D721Med (cell line): ENCODE measurements at regions not wholly inside any gene's neighbourhood (a gene's known extent, or its start where the extent isn't known, plus 50 kb on each side); places are given as distances from the start of the nearest gene placed in this dataset.

Experiments
- DNase-seq: peaks from one replicate; pipeline ENCODE4 v3.0.0; 2011; ENCODE audit warnings: low spot score; ENCODE audit not compliant: insufficient read length
- FAIRE-seq: peaks from 2 replicates; lab custom pipeline; 2011; peaks lifted over from hg19 to GRCh38; lab: Jason Lieb, UNC
- TF ChIP-seq, protein P1 (sequence below): IDR thresholded peaks from 2 replicates; pipeline ENCODE4 v1.5.1; 2012; ENCODE audit warnings: mild to moderate bottlenecking, control low read depth; ENCODE audit not compliant: insufficient read depth; ENCODE audit errors: missing control alignments

DNA sequence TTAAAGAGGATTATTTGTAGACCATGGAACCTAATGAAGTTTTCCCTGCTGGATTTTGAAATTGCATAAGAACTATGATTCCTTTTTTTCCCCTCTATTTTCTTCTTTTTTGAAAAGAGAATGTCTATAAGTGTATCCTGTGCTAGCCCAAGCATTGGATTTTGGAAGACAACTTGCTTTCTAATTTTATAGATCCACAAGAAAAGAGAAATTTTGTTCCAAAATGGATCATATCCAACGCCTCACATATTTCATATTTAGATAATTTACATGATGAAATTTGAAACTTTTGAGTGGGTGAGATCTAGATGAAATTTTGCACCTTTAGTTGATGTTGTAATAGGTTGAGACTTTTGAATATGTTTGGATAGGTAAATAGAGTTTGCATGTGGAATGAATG is 978.7 kb downstream of the MRPL39 start:
- FAIRE-seq: no peak

DNA sequence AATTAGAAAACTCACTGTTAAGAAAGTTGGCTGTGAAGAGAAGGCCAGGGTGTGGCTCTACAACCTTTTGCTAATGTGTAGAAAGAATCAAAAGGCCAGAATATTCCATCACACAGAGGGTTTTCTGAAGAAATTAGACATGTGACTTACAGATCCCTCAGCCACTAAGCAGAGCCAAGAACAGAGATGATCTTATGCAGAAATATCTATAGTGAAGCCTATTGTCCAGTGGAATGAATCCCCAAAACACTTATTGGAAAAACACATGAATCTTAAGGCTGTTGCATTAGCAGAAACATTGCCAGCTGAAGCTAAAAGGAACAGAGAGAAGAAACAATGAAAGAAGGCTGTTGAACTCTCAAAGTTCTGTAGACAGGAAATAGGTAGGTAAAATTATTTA is 979.2 kb downstream of the MRPL39 start:
- FAIRE-seq: no peak
- TF ChIP-seq, protein P1, sequence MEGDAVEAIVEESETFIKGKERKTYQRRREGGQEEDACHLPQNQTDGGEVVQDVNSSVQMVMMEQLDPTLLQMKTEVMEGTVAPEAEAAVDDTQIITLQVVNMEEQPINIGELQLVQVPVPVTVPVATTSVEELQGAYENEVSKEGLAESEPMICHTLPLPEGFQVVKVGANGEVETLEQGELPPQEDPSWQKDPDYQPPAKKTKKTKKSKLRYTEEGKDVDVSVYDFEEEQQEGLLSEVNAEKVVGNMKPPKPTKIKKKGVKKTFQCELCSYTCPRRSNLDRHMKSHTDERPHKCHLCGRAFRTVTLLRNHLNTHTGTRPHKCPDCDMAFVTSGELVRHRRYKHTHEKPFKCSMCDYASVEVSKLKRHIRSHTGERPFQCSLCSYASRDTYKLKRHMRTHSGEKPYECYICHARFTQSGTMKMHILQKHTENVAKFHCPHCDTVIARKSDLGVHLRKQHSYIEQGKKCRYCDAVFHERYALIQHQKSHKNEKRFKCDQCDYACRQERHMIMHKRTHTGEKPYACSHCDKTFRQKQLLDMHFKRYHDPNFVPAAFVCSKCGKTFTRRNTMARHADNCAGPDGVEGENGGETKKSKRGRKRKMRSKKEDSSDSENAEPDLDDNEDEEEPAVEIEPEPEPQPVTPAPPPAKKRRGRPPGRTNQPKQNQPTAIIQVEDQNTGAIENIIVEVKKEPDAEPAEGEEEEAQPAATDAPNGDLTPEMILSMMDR: no peak
- DNase-seq: no peak

More for the DNA sequence above, 978.7 kb downstream of the MRPL39 start:
- TF ChIP-seq, protein P1: no peak
- no peak for DNase-seq

DNA sequence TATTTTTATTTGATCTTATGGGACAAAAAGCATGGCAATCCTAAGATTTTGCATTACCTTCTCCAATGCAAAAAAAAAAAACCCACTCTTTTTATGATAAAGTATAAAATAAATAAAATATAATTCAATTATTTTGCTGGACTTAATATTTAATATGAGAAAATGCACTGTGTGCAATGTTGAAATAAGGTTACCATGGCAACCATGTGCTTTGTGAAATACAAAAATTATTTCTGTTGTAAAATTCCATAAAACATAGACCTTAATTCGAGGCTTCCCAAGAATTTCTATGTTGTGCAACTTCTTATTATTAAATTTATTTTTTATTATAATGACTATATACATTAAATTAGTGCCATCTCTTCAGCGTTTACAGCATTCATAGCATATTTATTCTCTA is 989.5 kb downstream of the MRPL39 start:
- DNase-seq: no peak
- TF ChIP-seq, protein P1: no peak
- no peak for FAIRE-seq

DNA sequence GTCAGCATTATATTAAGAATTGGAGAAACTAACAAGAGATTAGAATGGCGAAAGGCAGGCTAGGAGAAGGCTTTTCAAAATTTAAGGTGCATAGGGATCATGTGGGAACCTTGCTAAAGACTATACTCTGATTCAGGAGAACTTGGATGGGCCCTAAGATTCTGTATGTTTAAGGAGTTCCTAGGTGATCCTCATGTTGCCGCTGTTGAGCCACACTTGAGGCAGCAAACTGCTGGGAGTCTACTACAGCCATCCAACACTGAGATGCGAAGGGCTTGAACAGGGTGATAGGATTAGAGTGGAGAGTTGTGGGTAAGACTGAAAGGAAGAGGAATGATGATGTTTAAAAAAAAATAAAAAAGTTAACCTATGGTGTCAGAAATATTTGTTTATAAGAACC is 1013.2 kb downstream of the MRPL39 start:
- no peak for DNase-seq
- FAIRE-seq: no peak
- TF ChIP-seq, protein P1: no peak

DNA sequence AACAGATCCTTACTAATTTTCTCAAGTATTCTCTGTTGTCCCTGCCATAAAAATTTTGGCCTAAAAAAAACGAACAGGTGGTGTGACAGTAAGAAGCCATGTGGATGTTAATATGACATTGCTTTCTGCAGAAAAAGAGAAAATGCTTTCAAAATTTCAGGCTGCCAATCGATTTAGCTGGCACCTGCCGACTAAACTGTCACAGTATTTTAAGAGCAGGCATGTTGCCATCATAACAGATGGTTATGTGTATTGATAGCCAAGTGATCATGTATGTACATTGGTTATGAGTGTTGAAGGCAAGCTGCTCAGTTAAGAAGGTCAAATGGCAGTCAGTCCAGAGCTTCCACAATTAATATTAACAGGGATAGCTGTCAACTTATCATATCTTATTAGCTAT is 1017.0 kb downstream of the MRPL39 start:
- TF ChIP-seq, protein P1: no peak
- no peak for FAIRE-seq
- DNase-seq: no peak

- DNase-seq: no peak
- no peak for FAIRE-seq
- TF ChIP-seq, protein P1: no peak
Observed at GRCh38 chr21:24583473-24583872, 1023.8 kb downstream of the MRPL39 start.

- DNase-seq: no peak
- TF ChIP-seq, protein P1: no peak
- no peak for FAIRE-seq
Observed at GRCh38 chr21:24577301-24577700, 1030.0 kb downstream of the MRPL39 start.
